ENCODE measurements at regions not wholly inside any gene's neighbourhood (a gene's known extent, or its start where the extent isn't known, plus 50 kb on each side); places are given as distances from the start of the nearest gene placed in this dataset.

- TF ChIP-seq, protein P1, sequence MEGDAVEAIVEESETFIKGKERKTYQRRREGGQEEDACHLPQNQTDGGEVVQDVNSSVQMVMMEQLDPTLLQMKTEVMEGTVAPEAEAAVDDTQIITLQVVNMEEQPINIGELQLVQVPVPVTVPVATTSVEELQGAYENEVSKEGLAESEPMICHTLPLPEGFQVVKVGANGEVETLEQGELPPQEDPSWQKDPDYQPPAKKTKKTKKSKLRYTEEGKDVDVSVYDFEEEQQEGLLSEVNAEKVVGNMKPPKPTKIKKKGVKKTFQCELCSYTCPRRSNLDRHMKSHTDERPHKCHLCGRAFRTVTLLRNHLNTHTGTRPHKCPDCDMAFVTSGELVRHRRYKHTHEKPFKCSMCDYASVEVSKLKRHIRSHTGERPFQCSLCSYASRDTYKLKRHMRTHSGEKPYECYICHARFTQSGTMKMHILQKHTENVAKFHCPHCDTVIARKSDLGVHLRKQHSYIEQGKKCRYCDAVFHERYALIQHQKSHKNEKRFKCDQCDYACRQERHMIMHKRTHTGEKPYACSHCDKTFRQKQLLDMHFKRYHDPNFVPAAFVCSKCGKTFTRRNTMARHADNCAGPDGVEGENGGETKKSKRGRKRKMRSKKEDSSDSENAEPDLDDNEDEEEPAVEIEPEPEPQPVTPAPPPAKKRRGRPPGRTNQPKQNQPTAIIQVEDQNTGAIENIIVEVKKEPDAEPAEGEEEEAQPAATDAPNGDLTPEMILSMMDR (IDR thresholded peaks at IDR 0.05; ENCODE audit: poor library complexity): no peak
- no peak for TF ChIP-seq EZH2 (IDR thresholded peaks at IDR 0.05; ENCODE audit: borderline replicate concordance)
These were observed 210.6 kb downstream of the IKZF2 start for GRCh38 chr2:212940816-212941215.
